Upper lobe of left lung (tissue), 6 donors: ENCODE measurements at regions not wholly inside any gene's neighbourhood (a gene's known extent, or its start where the extent isn't known, plus 50 kb on each side); places are given as distances from the start of the nearest gene placed in this dataset.

Experiments
- ATAC-seq, 2 donors: fragments of 200-7000 bp; cut with Tn5 transposase; one replicate each; pipeline ENCODE4 v1.9.1; 2022; ENCODE audit warnings: mild to moderate bottlenecking in 2 of 2, moderate library complexity in 2 of 2; ENCODE audit not compliant: low FRiP score in 2 of 2
- DNase-seq, 2 donors: peaks; one replicate each; pipeline ENCODE4 v3.0.0-alpha.2; 2019 to 2020
- H3K27ac ChIP-seq, 4 donors: fragments of 200-600 bp; sonication (generic); one replicate each; pipeline ENCODE4 v1.5.1; 2016 to 2019
- H3K27me3 ChIP-seq, 4 donors: fragments of 200-600 bp; sonication (generic); one replicate each; pipeline ENCODE4 v1.5.1; 2017 to 2019
- H3K36me3 ChIP-seq, 4 donors: fragments of 200-600 bp; sonication (generic); one replicate each; pipeline ENCODE4 v1.5.1; 2016 to 2019
- H3K4me1 ChIP-seq, 4 donors: fragments of 200-600 bp; sonication (generic); one replicate each; pipeline ENCODE4 v1.5.1; 2018 to 2019
- H3K4me3 ChIP-seq, 4 donors: fragments of 200-600 bp; sonication (generic); one replicate each; pipeline ENCODE4 v1.5.1; 2017 to 2019; ENCODE audit warnings: mild to moderate bottlenecking in 2 of 4, moderate library complexity in 1 of 4
- H3K9me3 ChIP-seq, 4 donors: fragments of 200-600 bp; sonication (generic); one replicate each; pipeline ENCODE4 v1.5.1; 2018 to 2019
- EP300 ChIP-seq, 4 donors: sonication (generic); formaldehyde crosslinking; IDR thresholded peaks; one replicate each; pipeline ENCODE4 v1.5.1; 2017; ENCODE audit warnings: antibody characterized with exemption in 4 of 4, control low read depth in 2 of 4
- POLR2A ChIP-seq, 4 donors: fragments of 450-650 bp; IDR thresholded peaks; one replicate each; pipeline ENCODE4 v1.5.1; 2016 to 2017; ENCODE audit warnings: antibody characterized with exemption in 4 of 4, mild to moderate bottlenecking in 2 of 4
- POLR2AphosphoS5 ChIP-seq, 2 donors: sonication (generic); formaldehyde crosslinking; IDR thresholded peaks; one replicate each; pipeline ENCODE4 v1.5.1; 2017; ENCODE audit warnings: antibody characterized with exemption in 2 of 2
- WGBS, 2 donors: methylation state at CpG; one replicate each; pipeline ENCODE4 v1.1.5; 2017 to 2018; 5-methylcytosine and 5-hydroxymethylcytosine counted together
- TF ChIP-seq, protein P1 (sequence below), 6 experiments: fragments of 450-650 bp in 4 of 6; fragments of 200-600 bp in 2 of 6; sonication (generic) in 2 of 6; IDR thresholded peaks; one replicate each; pipeline ENCODE4 v1.5.1; 2016 to 2019; ENCODE audit warnings: antibody characterized with exemption in 6 of 6
- donor health status: DM: no; HTN: no; CAD: no; lungs with moderate emphysema.
- donor health status: DM: no; HTN: yes; CAD: no; lungs with severe emphysema.

DNA sequence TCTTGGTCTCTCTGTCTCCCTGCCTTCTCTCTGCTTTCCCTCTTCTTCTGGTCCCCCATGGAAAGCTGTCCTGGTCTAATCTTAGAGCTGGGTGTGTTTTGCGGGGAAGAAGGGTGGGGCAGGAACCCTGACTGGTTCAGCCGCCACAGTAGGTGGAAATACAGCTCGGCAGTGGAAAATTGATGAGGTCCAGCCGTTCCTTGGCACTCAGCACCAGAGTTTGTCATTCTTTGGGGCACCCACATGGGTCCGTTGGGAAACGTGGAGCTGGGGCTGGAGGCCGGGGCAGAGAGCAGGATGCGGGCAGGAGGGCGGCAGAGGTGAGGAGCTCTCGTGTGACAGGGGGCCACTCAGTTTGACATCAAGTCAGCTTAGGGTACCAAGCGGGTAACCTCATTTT is 364.2 kb upstream of the AMELY start:
- peak overlapping the region in 2 of 4 donors; percentile 86 to 87 for H3K27ac ChIP-seq
- H3K4me3 ChIP-seq = peak overlapping the region in 2 of 4 donors; percentile 72 to 78
- H3K4me1 ChIP-seq = no peaks in the 10 kb centered on the region
- WGBS, 2 donors = 10% methylated on average over 3 of the region's 11 CpGs; no CpG with 5 or more reads in 1 of the 2 donors
- H3K9me3 ChIP-seq = no peaks in the 10 kb centered on the region
- H3K36me3 ChIP-seq = no peaks in the 10 kb centered on the region
- TF ChIP-seq POLR2AphosphoS5 (IDR thresholded peaks at IDR 0.05) = no peak
- TF ChIP-seq, protein P1, sequence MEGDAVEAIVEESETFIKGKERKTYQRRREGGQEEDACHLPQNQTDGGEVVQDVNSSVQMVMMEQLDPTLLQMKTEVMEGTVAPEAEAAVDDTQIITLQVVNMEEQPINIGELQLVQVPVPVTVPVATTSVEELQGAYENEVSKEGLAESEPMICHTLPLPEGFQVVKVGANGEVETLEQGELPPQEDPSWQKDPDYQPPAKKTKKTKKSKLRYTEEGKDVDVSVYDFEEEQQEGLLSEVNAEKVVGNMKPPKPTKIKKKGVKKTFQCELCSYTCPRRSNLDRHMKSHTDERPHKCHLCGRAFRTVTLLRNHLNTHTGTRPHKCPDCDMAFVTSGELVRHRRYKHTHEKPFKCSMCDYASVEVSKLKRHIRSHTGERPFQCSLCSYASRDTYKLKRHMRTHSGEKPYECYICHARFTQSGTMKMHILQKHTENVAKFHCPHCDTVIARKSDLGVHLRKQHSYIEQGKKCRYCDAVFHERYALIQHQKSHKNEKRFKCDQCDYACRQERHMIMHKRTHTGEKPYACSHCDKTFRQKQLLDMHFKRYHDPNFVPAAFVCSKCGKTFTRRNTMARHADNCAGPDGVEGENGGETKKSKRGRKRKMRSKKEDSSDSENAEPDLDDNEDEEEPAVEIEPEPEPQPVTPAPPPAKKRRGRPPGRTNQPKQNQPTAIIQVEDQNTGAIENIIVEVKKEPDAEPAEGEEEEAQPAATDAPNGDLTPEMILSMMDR (IDR thresholded peaks at IDR 0.05) = no peak
- TF ChIP-seq POLR2A (IDR thresholded peaks at IDR 0.05) = no peak
- TF ChIP-seq EP300 (IDR thresholded peaks at IDR 0.05) = no peak
- DNase-seq = peak in 1 of 2 donors; percentile 13
- no peaks in the 10 kb centered on the region for H3K27me3 ChIP-seq
- no peak for ATAC-seq

DNA sequence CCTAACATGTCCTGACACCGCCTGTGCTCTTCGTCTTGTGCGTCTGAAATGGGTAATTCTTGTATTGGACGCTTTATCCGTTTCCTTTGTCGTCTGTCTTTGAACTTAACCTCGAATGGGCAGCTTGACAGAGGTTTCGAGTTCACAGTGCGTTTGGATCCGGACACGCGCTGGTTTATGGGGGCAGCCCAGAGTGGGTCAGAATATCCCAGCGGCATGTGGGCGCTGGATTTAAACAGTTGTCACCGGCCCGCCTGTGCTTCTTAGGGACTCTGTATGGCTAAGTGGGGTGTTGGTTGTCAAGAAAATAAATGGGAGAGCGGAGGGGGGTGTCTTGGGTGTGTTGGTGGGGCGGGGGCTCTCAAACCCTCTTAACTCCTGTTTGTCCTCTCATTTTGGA is 363.5 kb upstream of the AMELY start:
- Histone ChIP-seq H3K36me3 (no peaks in the 10 kb centered on the region), H3K27ac (peak overlapping the region in 2 of 4 donors; percentile 86 to 87), H3K9me3 (no peaks in the 10 kb centered on the region), H3K27me3 (no peaks in the 10 kb centered on the region), H3K4me3 (peak overlapping the region in 2 of 4 donors; percentile 72 to 78), H3K4me1 (no peaks in the 10 kb centered on the region)
- TF ChIP-seq EP300 (IDR thresholded peaks at IDR 0.05) (no peak), POLR2AphosphoS5 (IDR thresholded peaks at IDR 0.05) (no peak), POLR2A (IDR thresholded peaks at IDR 0.05) (no peak)
- TF ChIP-seq, protein P1 (IDR thresholded peaks at IDR 0.05) = no peak
- DNase-seq (no peak), ATAC-seq (no peak)
- 8% methylated on average over 5 of the region's 18 CpGs; no CpG with 5 or more reads in 1 of the 2 donors for WGBS, 2 donors

DNA sequence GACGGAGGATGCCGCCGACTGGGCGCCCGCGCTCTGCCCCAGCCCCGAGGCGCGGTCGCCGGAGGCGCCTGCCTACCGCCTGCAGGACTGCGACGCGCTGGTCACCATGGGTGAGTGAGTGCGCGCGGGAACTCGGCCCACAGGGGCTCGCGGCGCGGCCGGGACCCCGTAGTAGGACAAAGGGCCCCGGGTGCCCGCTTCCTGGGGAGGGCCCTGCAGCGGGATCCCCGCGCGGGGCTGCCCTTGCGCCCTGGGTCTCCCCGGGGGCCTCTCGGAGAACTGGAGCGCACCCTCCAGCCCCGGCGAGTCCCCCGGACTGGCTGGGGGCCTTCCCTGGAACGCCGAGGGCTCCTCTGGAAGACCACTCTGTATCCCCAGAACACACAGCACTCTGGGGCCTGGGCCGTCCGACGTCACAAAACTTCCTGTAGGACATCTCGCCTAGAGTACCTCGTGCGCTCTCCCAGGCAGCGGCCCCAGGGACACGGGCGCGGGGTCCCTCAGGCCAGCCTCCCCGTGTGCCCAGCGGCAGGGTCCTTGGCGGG is 362.9 kb upstream of the AMELY start:
- no peak for DNase-seq
- peak in 1 of 2 donors; percentile 34 for ATAC-seq
- no peak for TF ChIP-seq EP300 (IDR thresholded peaks at IDR 0.05)
- no peak for TF ChIP-seq POLR2A (IDR thresholded peaks at IDR 0.05)
- no peak for TF ChIP-seq POLR2AphosphoS5 (IDR thresholded peaks at IDR 0.05)
- TF ChIP-seq, protein P1 (IDR thresholded peaks at IDR 0.05) = no peak
- Histone ChIP-seq H3K27me3 (no peaks in the 10 kb centered on the region), H3K36me3 (no peaks in the 10 kb centered on the region), H3K4me1 (no peaks in the 10 kb centered on the region), H3K4me3 (peak overlapping the region in 2 of 4 donors; percentile 72 to 78), H3K27ac (peak overlapping the region in 2 of 4 donors; percentile 86 to 87), H3K9me3 (no peaks in the 10 kb centered on the region)
- WGBS, 2 donors = no CpG with 5 or more reads among the region's 54 CpGs

DNA sequence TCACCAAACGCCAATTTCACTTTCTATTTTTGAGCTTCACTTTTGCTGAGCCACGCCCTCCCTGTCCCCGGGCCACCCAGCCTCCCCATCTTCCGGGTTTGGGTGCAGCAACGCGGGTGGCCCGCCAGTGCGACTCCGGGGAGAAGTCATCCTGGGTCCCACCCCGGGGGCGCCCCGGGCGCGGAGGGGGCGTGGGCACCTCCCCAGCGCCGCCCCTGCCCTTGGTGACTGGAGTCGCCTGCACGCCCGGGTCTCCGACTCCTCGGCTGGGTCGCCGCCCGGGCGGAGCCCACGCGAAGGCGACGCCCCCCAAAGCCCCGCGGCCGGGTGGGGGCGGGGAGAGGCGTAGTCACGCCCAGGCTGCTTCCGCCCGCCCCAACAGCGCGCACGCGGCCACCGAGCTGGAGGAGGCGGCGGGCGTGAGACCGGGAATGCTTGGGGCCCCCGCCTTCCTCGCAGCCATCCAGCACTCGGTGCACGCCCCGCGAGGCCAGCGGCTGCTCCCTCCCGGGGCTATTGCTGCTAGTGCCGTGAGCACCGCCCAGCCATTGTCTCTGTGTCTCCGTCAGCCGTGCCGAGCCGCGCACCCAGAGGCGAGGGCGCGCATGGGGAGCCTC is 362.1 kb upstream of the AMELY start:
- Histone ChIP-seq H3K36me3 (no peaks in the 10 kb centered on the region), H3K9me3 (no peaks in the 10 kb centered on the region), H3K4me1 (no peaks in the 10 kb centered on the region), H3K27me3 (no peaks in the 10 kb centered on the region), H3K27ac (peak overlapping the region in 2 of 4 donors; percentile 86 to 87), H3K4me3 (peak overlapping the region in 2 of 4 donors; percentile 72 to 78)
- WGBS, 2 donors = no CpG with 5 or more reads among the region's 65 CpGs
- ATAC-seq (peak in 1 of 2 donors; percentile 94), DNase-seq (peak in 1 of 2 donors; percentile 95)
- TF ChIP-seq, protein P1 (IDR thresholded peaks at IDR 0.05) = no peak
- TF ChIP-seq POLR2A (IDR thresholded peaks at IDR 0.05) (no peak), EP300 (IDR thresholded peaks at IDR 0.05) (no peak), POLR2AphosphoS5 (IDR thresholded peaks at IDR 0.05) (no peak)
